Endothelial cell of umbilical vein (primary cell): ENCODE measurements at regions not wholly inside any gene's neighbourhood (a gene's known extent, or its start where the extent isn't known, plus 50 kb on each side); places are given as distances from the start of the nearest gene placed in this dataset.
A peak's percentile ranks its signal among the peaks of the same experiment; 100 is the strongest.

Source experiments
- BruUV-seq: library from RNA; stranded (reverse); fragments of 400-500 nt; replicated peaks from 2 replicates; lab custom pipeline; 2021; lab: Mats Ljungman, UMichigan
- CTCF ChIA-PET: fragments of 300-600, 350-600 bp; sonication (Branson Sonifier 250); formaldehyde crosslinking; loops from one replicate; lab custom pipeline; 2021; ENCODE audit warnings: antibody characterized with exemption, inconsistent platforms; lab: Charles Lee
- POLR2A ChIA-PET: fragments of 300-600, 350-600 bp; sonication (Branson Sonifier 250); formaldehyde crosslinking; loops from one replicate; lab custom pipeline; 2021; ENCODE audit warnings: antibody characterized with exemption, inconsistent platforms; lab: Charles Lee
- DNase-seq: peaks from one replicate; pipeline ENCODE4 v3.0.0-alpha.2; 2011; ENCODE audit warnings: low read depth, low spot score
- FAIRE-seq: peaks from 2 replicates; lab custom pipeline; 2011; peaks lifted over from hg19 to GRCh38; lab: Jason Lieb, UNC
- H2AFZ ChIP-seq: 2 replicates; pipeline ENCODE4 v1.6.0; 2012; ENCODE audit warnings: low read depth, low read length, control low read depth, inconsistent platforms
- H3K27ac ChIP-seq: 2 replicates; pipeline ENCODE4 v1.5.1; 2011; ENCODE audit warnings: low read depth, mild to moderate bottlenecking, control low read depth, low read length, moderate library complexity; ENCODE audit not compliant: insufficient read depth
- H3K27me3 ChIP-seq, 2 experiments: 2 replicates each; pipeline versions ENCODE4 v1.6.0 to v1.6.1; 2011; ENCODE audit warnings: low read length in 2 of 2, mixed read lengths in 1 of 2; ENCODE audit not compliant: control insufficient read depth in 2 of 2, insufficient read depth in 2 of 2
- H3K36me3 ChIP-seq, 2 experiments: 2 replicates in 1 of 2; 3 replicates in 1 of 2; pipeline ENCODE4 v1.5.1; 2011; ENCODE audit warnings: low read length in 2 of 2, mild to moderate bottlenecking in 1 of 2, moderate library complexity in 1 of 2; ENCODE audit not compliant: control insufficient read depth in 2 of 2, insufficient read depth in 2 of 2; ENCODE audit errors: extremely low read depth in 1 of 2
- H3K4me1 ChIP-seq: 3 replicates; pipeline ENCODE4 v1.5.1; 2011; ENCODE audit warnings: mild to moderate bottlenecking, low read length; ENCODE audit not compliant: control insufficient read depth, insufficient read depth; ENCODE audit errors: extremely low read depth
- H3K4me2 ChIP-seq: 2 replicates; pipeline ENCODE4 v1.6.1; 2011; ENCODE audit warnings: low read length, control low read depth, mixed read lengths; ENCODE audit not compliant: insufficient read depth
- H3K4me3 ChIP-seq, 3 experiments: fragments of 200-600 bp in 1 of 3; sonication (generic), shearing (Covaris generic) in 1 of 3; replicated peaks in 1 of 3; 2 replicates each; pipeline ENCODE4 v1.5.1; 2011 to 2016; ENCODE audit warnings: control low read depth in 3 of 3, low read length in 3 of 3, mild to moderate bottlenecking in 2 of 3, inconsistent platforms in 1 of 3, low read depth in 1 of 3, moderate library complexity in 1 of 3; ENCODE audit not compliant: insufficient read depth in 1 of 3
- H3K79me2 ChIP-seq: 2 replicates; pipeline ENCODE4 v1.6.0; 2012; ENCODE audit warnings: low read length, inconsistent platforms; ENCODE audit not compliant: control insufficient read depth, insufficient read depth
- H3K9ac ChIP-seq: replicated peaks from 2 replicates; pipeline ENCODE3; 2011; ENCODE audit warnings: low read length, control low read depth; ENCODE audit not compliant: insufficient read depth; ENCODE audit errors: extremely low read depth
- H3K9me1 ChIP-seq: replicated peaks from 3 replicates; pipeline ENCODE4 v1.6.0; 2011; ENCODE audit warnings: mild to moderate bottlenecking, low read length; ENCODE audit not compliant: control insufficient read depth, insufficient read depth; ENCODE audit errors: extremely low read depth
- H3K9me3 ChIP-seq: replicated peaks from 2 replicates; pipeline ENCODE4 v1.5.1; 2012; ENCODE audit warnings: low read length, inconsistent platforms; ENCODE audit not compliant: control insufficient read depth, insufficient read depth
- H4K20me1 ChIP-seq: replicated peaks from 2 replicates; pipeline ENCODE3; 2011; ENCODE audit warnings: mild to moderate bottlenecking, low read length; ENCODE audit not compliant: control insufficient read depth, insufficient read depth; ENCODE audit errors: extremely low read depth
- EZH2 ChIP-seq: IDR thresholded peaks from 2 replicates; pipeline ENCODE4 v1.6.1; 2012; ENCODE audit warnings: borderline replicate concordance, low read depth, mild to moderate bottlenecking, moderate library complexity, low read length, inconsistent platforms; ENCODE audit not compliant: severe bottlenecking
- GATA2 ChIP-seq: IDR thresholded peaks from 2 replicates; pipeline ENCODE4 v1.7.0; 2011; ENCODE audit warnings: low read depth, mild to moderate bottlenecking, moderate library complexity, mixed read lengths, low read length; ENCODE audit not compliant: insufficient read length, insufficient read depth
- POLR2A ChIP-seq: IDR thresholded peaks from 2 replicates; pipeline ENCODE4 v1.6.1; 2012; ENCODE audit warnings: low read depth, mild to moderate bottlenecking, control low read depth, low read length
- dilution Hi-C: fragments of 300-500 bp; cut with MboI; formaldehyde crosslinking; loops from one replicate; pipeline ENCODE4 v1.15.0; 2019; ENCODE audit warnings: low sequenced_read_pairs; ENCODE audit not compliant: extremely low pct_ligation_motif_present
- intact Hi-C: fragments of 100-400 bp; cut with micrococcal nuclease; formaldehyde crosslinking; loops from one replicate; pipeline ENCODE4 v1.10.0; 2022

GRCh38 chr5:144697847-144698262 is 527.2 kb downstream of the KCTD16 start:
- no peak overlapping the region for H3K27ac ChIP-seq
- H2AFZ ChIP-seq, result no peak overlapping the region
- no peaks in the 10 kb centered on the region for H3K4me1 ChIP-seq
- no peaks in the 10 kb centered on the region for H4K20me1 ChIP-seq
- intact Hi-C loops, result no loop called here
- H3K4me3 ChIP-seq, result no peak overlapping the region
- H3K36me3 ChIP-seq, result no peaks in the 10 kb centered on the region
- no peak overlapping the region for H3K9ac ChIP-seq
- no peaks in the 10 kb centered on the region for H3K9me1 ChIP-seq
- ChIA-PET POLR2A (no interaction called here), CTCF (interaction anchor here (1.8 kb wide), 1 partner anchor 9 kb away, joined by 4 read pairs; no protein-coding TSS in a partner anchor)
- H3K4me2 ChIP-seq, result no peak overlapping the region
- H3K79me2 ChIP-seq, result no peaks in the 10 kb centered on the region
- TF ChIP-seq GATA2 (no peak), POLR2A (no peak), EZH2 (no peak)
- H3K9me3 ChIP-seq, result no peaks in the 10 kb centered on the region
- dilution Hi-C loops, result no loop called here
- FAIRE-seq (no peak), DNase-seq (peak; percentile 1)
- no peaks in the 10 kb centered on the region for H3K27me3 ChIP-seq
- BruUV-seq, result no TSS peak

DNA sequence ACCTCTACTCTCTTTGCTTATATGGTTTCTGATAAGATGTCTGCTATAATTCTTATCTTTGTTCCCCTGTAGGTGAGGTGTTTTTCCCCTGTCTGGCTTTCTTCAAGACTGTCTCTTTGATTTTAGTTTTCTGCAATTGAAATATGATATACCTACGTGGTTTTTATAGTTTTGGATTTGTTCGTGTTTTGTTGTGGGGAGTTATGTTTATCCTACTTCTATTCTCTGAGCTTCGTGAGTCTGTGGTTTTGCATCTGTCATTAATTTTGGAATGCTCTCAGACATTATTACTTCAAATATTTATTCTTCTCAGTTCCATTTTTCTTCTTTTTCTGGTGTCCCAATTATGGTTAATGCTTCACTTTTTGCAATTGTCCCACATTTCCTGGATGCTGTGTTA is 521.3 kb downstream of the KCTD16 start:
- DNase-seq (no peak), FAIRE-seq (no peak)

More for the DNA sequence above, 521.3 kb downstream of the KCTD16 start:
- no peak overlapping the region for H3K27ac ChIP-seq
- no peaks in the 10 kb centered on the region for H3K27me3 ChIP-seq
- intact Hi-C loops, result no loop called here
- no peaks in the 10 kb centered on the region for H3K4me1 ChIP-seq
- H3K9ac ChIP-seq, result no peak overlapping the region
- no peaks in the 10 kb centered on the region for H4K20me1 ChIP-seq
- no peak for TF ChIP-seq EZH2
- dilution Hi-C loops, result no loop called here
- no peak overlapping the region for H3K4me2 ChIP-seq
- H2AFZ ChIP-seq, result no peak overlapping the region
- no peaks in the 10 kb centered on the region for H3K9me1 ChIP-seq
- ChIA-PET CTCF (no interaction called here), POLR2A (no interaction called here)
- H3K36me3 ChIP-seq, result no peaks in the 10 kb centered on the region
- no peaks in the 10 kb centered on the region for H3K9me3 ChIP-seq
- no peaks in the 10 kb centered on the region for H3K79me2 ChIP-seq
- no peak overlapping the region for H3K4me3 ChIP-seq
- no TSS peak for BruUV-seq
